DND-41 (cell line): ENCODE measurements at regions not wholly inside any gene's neighbourhood (a gene's known extent, or its start where the extent isn't known, plus 50 kb on each side); places are given as distances from the start of the nearest gene placed in this dataset.
"Not testable (repeated sequence)": the region's sequence is repeated elsewhere in the genome, so short reads cannot be mapped to it uniquely, and the experiment has no call there.

Experiments
- ATAC-seq: fragments of 200-7000 bp; cut with Tn5 transposase; 3 replicates; pipeline ENCODE4 v1.9.1; 2021; ENCODE audit warnings: low read depth; ENCODE audit not compliant: insufficient read depth
- DNase-seq: peaks from one replicate; pipeline ENCODE4 v3.0.0-alpha.2; 2020
- H2AFZ ChIP-seq: 2 replicates; pipeline ENCODE4 v1.6.0; 2012; ENCODE audit warnings: low read depth, low read length
- H3K27ac ChIP-seq: 2 replicates; pipeline ENCODE4 v1.5.1; 2012; ENCODE audit warnings: low read length, inconsistent platforms
- H3K27me3 ChIP-seq: fragments of 200-600 bp; sonication (generic); 2 replicates; pipeline ENCODE4 v1.6.0; 2012; ENCODE audit warnings: low read length, mild to moderate bottlenecking, inconsistent platforms; ENCODE audit not compliant: insufficient read depth, poor library complexity
- H3K36me3 ChIP-seq: 2 replicates; pipeline ENCODE4 v1.5.1; 2012; ENCODE audit warnings: low read length, inconsistent platforms; ENCODE audit not compliant: insufficient read depth
- H3K4me1 ChIP-seq: 2 replicates; pipeline ENCODE4 v1.5.1; 2012; ENCODE audit warnings: mild to moderate bottlenecking, low read length; ENCODE audit not compliant: insufficient read depth
- H3K4me2 ChIP-seq: 2 replicates; pipeline ENCODE4 v1.6.0; 2012; ENCODE audit warnings: mild to moderate bottlenecking, moderate library complexity, low read length, inconsistent platforms; ENCODE audit not compliant: insufficient read depth
- H3K4me3 ChIP-seq, 2 experiments: fragments of 200-600 bp in 1 of 2; shearing (Covaris generic) in 1 of 2; 2 replicates each; pipeline ENCODE4 v1.5.1; 2012 to 2016; ENCODE audit warnings: inconsistent platforms in 2 of 2, low read length in 2 of 2, mild to moderate bottlenecking in 2 of 2, low read depth in 1 of 2, moderate library complexity in 1 of 2
- H3K79me2 ChIP-seq: 2 replicates; pipeline ENCODE4 v1.6.0; 2012; ENCODE audit warnings: low read length, inconsistent platforms; ENCODE audit not compliant: insufficient read depth
- H3K9ac ChIP-seq: 2 replicates; pipeline ENCODE4 v1.6.0; 2012; ENCODE audit warnings: low read depth, mild to moderate bottlenecking, inconsistent platforms, low read length, moderate library complexity
- H3K9me3 ChIP-seq: 2 replicates; pipeline ENCODE4 v1.5.1; 2012; ENCODE audit warnings: low read length, moderate library complexity, mild to moderate bottlenecking, inconsistent platforms; ENCODE audit not compliant: insufficient read depth, severe bottlenecking
- H4K20me1 ChIP-seq: 2 replicates; pipeline ENCODE4 v1.6.0; 2012; ENCODE audit warnings: low read length; ENCODE audit not compliant: insufficient read depth
- EZH2 ChIP-seq: IDR thresholded peaks from 3 replicates; pipeline ENCODE4 v1.6.1; 2012; ENCODE audit warnings: borderline replicate concordance, low read depth, mild to moderate bottlenecking, moderate library complexity, low read length, inconsistent platforms; ENCODE audit not compliant: severe bottlenecking
- TF ChIP-seq, protein P1 (sequence below): IDR thresholded peaks from 2 replicates; pipeline ENCODE4 v1.5.1; 2012; ENCODE audit warnings: borderline replicate concordance, low read length, moderate library complexity, mild to moderate bottlenecking; ENCODE audit not compliant: poor library complexity, severe bottlenecking; ENCODE audit errors: extremely low read depth

- Histone ChIP-seq H3K4me2 (no peak overlapping the region), H3K9ac (no peak overlapping the region), H3K27ac (no peak overlapping the region), H3K27me3 (no peaks in the 10 kb centered on the region), H4K20me1 (no peaks in the 10 kb centered on the region), H3K79me2 (no peaks in the 10 kb centered on the region), H2AFZ (no peak overlapping the region), H3K9me3 (no peaks in the 10 kb centered on the region), H3K4me1 (no peaks in the 10 kb centered on the region), H3K36me3 (no peaks in the 10 kb centered on the region), H3K4me3 (no peak overlapping the region)
- no peak for DNase-seq
- TF ChIP-seq, protein P1, sequence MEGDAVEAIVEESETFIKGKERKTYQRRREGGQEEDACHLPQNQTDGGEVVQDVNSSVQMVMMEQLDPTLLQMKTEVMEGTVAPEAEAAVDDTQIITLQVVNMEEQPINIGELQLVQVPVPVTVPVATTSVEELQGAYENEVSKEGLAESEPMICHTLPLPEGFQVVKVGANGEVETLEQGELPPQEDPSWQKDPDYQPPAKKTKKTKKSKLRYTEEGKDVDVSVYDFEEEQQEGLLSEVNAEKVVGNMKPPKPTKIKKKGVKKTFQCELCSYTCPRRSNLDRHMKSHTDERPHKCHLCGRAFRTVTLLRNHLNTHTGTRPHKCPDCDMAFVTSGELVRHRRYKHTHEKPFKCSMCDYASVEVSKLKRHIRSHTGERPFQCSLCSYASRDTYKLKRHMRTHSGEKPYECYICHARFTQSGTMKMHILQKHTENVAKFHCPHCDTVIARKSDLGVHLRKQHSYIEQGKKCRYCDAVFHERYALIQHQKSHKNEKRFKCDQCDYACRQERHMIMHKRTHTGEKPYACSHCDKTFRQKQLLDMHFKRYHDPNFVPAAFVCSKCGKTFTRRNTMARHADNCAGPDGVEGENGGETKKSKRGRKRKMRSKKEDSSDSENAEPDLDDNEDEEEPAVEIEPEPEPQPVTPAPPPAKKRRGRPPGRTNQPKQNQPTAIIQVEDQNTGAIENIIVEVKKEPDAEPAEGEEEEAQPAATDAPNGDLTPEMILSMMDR: no peak
- TF ChIP-seq EZH2: no peak
- no peak for ATAC-seq
These were observed 169.3 kb upstream of the TENM4 start for GRCh38 chr11:79610139-79610538.

DNA sequence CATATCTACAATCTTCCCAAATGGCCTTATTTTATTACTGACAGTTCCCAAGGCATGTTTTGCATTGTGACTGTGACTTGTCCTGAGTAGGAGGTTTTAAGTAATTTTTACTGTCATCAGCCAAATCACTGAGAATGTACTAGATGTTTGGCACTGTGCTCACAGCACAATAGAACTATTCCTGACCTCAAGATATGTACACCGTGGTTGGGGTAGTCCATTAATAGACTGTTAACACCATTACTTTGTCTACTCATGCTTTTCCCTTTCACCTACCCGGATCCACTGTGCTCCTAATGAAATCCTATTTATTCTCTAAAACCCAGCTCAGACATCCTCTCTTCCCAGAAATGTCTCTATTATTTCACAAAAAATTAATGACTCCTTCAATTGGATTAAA is 168.7 kb upstream of the TENM4 start:
- Histone ChIP-seq H3K9ac (no peak overlapping the region), H3K27ac (no peak overlapping the region), H3K4me2 (no peak overlapping the region), H3K4me3 (no peak overlapping the region), H2AFZ (no peak overlapping the region), H3K4me1 (no peaks in the 10 kb centered on the region), H3K27me3 (no peaks in the 10 kb centered on the region), H3K9me3 (no peaks in the 10 kb centered on the region), H4K20me1 (no peaks in the 10 kb centered on the region), H3K36me3 (no peaks in the 10 kb centered on the region), H3K79me2 (no peaks in the 10 kb centered on the region)
- no peak for ATAC-seq
- TF ChIP-seq, protein P1: no peak
- no peak for TF ChIP-seq EZH2
- no peak for DNase-seq

GRCh38 chr11:79606461-79606860 is 165.6 kb upstream of the TENM4 start:
- not testable (repeated sequence) for ATAC-seq, H4K20me1 ChIP-seq, H2AFZ ChIP-seq

GRCh38 chr11:79600711-79601110 is 159.9 kb upstream of the TENM4 start:
- no peak overlapping the region for H3K4me3 ChIP-seq
- DNase-seq (no peak), ATAC-seq (no peak)
- H3K79me2 ChIP-seq: no peaks in the 10 kb centered on the region
- H4K20me1 ChIP-seq: no peaks in the 10 kb centered on the region
- no peaks in the 10 kb centered on the region for H3K27me3 ChIP-seq
- no peak overlapping the region for H3K27ac ChIP-seq
- no peak overlapping the region for H3K4me2 ChIP-seq
- no peaks in the 10 kb centered on the region for H3K9me3 ChIP-seq
- no peak overlapping the region for H2AFZ ChIP-seq
- H3K9ac ChIP-seq: no peak overlapping the region
- H3K4me1 ChIP-seq: no peaks in the 10 kb centered on the region
- H3K36me3 ChIP-seq: no peaks in the 10 kb centered on the region
- no peak for TF ChIP-seq EZH2
- TF ChIP-seq, protein P1: no peak

More at GRCh38 chr11:79606461-79606860, 165.6 kb upstream of the TENM4 start:
- H3K4me3 ChIP-seq, H3K4me1 ChIP-seq, H3K4me2 ChIP-seq, H3K36me3 ChIP-seq, H3K27me3 ChIP-seq, DNase-seq, H3K27ac ChIP-seq, H3K9ac ChIP-seq, H3K9me3 ChIP-seq, H3K79me2 ChIP-seq: not testable (repeated sequence)
